Bone marrow (tissue), 2 donors: ENCODE measurements at regions not wholly inside any gene's neighbourhood (a gene's known extent, or its start where the extent isn't known, plus 50 kb on each side); places are given as distances from the start of the nearest gene placed in this dataset.
"Not testable (repeated sequence)": the region's sequence is repeated elsewhere in the genome, so short reads cannot be mapped to it uniquely, and the experiment has no call there.

Source experiments
- DNase-seq, 2 donors: peaks; one replicate each; lab custom pipeline; 2025; lab: John Stamatoyannopoulos, UW

DNA sequence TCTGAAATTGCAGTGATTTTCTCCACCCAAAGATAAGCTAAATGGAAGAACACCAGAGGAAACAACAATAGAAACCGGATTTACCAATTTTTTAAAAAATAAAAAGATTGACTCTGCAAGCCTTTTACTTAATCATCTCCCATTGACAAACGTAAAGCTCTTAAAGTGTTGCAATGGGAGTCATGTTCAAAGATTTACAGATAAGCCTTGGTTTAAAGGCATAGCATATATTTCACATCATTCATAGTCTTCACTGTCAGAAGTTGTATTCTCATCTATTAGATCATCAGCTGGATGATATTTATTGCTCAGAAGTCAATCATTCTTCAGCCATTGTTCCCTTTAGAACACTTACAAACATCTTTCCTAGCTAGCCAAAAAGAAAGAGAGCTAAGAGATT lies 397.6 kb downstream of the GBE1 start:
- no peak for DNase-seq

DNA sequence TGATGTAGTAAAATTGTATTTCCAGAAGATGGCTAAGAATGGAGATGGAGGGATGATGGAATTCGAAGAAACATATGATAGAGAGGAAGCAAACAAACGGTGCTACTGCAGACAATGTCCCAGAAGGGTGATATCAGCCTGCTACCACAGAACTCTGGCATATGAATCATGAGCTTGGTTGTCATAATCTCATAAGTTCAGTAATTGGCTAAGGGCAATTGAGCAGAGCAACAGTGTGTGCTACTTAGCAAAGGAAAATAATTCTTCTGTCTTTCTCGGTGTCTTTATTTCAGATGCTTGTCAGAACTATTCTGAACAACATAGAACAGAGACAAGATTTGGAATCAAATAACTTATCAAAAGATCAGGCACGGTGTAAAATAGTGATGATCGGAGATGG lies 407.3 kb downstream of the GBE1 start:
- no peak for DNase-seq

DNA sequence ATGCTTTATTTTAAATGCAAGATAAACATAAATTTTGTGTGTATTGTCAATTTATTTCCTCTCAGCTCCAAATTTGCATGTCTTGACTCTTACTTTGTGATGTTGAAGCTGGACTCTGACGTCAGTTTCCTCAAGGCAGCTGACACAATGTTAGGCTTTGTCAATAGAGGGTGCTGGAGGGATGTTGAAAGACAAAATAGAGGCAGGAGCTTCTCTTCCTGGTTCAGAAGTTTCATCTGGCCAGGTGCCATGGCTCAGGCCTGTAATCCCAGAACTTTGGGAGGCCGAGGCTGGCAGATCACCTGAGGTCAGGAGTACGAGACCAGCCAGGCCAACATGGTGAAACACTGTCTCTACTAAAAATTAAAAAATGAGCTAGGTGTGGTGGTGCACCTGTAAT lies 408.6 kb downstream of the GBE1 start:
- DNase-seq = no peak

DNA sequence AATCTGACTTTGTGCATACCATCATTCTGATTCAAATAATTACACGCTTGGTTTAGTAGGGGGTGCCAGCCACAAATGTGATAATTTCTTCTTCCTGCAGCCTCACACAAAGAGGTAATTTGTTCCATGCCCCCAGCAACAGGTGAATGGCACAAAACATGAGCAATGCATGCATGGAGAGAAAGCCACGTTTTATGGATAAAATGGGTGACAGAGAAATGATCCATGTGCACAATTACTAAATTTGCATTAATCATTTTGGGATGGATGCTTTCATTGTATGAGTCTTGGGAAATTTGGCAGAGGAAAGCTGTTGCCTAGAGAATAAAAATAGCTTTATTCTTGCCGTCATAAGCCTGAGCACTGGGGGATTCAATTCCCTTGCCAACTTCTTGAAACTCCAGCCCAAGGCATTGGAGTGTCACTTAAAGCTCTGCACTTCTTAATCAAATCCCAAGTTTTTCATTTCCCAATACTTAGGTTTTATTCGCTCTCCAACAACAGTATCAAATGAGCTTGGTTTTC lies 411.6 kb downstream of the GBE1 start:
- DNase-seq = no peak

DNA sequence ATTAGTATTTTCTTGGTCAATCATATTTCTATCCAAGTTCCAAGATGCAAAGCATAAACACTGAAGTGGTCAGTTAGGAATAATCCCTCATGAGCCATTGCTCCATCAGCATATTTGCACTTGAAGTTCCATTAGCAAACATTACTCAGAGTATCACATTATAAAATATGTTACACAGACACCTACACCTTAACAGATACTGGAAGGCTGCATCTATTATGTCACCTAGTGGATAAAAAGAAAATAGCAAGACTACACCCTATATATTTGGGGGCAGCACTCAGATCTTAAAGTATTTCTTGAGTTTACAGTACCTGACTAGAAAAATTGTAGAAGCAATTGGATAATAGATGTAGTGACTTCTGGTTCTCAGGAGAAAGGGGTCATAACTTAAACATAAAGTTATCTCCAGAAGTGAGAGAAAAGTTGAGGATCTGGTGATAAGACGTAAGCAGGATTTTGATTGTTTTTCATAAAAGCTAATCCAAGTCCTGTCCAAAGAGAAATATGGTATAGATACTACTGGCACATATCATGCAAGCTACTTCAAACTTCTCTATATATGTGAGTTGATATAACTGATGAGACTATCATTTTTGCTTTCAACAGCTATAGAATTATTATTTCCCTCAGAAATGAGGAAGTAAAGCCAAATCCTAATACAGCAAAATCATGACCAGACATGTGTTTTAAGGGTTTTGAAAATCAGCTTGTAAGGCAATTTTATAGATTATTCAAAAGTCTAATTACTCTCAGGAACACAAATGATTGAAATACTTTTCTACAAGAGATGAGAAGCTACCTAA lies 422.2 kb downstream of the GBE1 start:
- DNase-seq = no peak

DNA sequence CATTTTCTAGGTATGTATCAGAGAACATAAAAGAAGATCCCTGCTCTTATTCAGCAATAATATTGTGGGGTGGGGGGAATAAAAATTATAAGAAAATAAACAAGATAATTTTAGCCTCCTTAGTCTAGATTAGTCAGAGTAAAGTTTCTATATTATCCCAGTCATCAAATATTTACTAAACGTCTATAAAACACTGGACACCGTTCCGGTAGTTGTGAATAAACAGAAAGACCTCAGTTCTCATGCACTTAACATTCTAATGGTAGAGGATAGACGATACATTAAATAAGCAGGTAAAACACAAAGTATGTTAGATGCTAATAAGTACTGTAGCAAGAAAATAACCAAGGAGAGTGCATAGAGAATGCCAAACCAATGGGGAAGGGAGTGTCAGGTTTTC lies 425.0 kb downstream of the GBE1 start:
- DNase-seq = no peak

DNA sequence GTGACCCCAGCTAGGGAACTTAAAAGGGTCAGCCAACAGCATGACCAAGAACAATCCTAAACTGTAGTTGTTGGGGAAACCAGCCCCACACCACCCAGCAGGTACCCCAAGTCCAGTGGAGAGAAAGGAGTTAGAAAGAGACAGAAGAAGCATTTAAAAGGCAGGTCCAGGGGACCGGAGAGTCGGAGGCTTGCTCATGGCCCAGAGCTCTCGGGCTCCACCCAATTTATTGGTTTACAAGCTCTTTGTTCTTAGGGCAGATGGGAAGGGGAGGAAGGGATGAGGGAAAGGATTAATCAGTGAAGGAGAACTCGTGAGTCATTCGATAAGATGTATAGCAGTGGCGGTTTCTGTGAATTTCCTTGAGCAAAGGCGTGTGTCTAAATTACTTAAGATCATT lies 431.6 kb downstream of the GBE1 start:
- DNase-seq = not testable (repeated sequence)

DNA sequence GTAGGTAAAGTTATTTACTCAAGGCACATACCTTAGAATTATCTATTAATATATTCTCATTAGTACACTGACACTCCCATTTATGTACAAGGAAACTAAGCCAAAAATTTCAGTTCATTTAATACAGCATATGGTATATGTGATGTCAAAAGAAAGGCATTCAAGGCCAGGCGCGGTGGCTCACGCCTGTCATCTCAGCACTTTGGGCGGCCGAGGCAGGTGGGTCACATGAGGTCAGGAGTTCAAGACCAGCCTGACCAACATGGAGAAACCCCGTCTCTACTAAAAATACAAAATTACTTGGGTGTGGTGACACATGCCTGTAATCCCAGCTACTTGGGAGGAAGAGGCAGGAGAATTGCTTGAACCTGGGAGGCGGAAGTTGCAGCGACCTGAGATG lies 435.2 kb downstream of the GBE1 start:
- no peak for DNase-seq

DNA sequence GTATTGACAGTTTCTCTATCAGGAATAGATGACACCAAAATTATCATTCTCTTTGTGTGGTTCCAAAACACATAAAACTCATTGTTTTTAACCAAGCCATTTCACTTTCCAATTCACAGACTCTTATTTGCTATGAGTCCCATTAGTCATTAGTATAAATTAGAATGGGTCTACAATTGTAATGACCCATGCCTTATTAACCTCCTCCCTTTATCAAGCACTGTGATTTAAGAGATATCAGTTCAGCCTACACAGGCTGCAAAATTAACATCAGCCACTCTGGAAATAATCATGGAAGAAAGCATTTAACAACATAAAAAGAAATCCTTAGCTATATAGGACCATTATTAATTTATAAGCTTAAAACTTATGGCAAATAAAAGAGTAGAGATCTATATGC lies 440.6 kb downstream of the GBE1 start:
- DNase-seq = no peak

DNA sequence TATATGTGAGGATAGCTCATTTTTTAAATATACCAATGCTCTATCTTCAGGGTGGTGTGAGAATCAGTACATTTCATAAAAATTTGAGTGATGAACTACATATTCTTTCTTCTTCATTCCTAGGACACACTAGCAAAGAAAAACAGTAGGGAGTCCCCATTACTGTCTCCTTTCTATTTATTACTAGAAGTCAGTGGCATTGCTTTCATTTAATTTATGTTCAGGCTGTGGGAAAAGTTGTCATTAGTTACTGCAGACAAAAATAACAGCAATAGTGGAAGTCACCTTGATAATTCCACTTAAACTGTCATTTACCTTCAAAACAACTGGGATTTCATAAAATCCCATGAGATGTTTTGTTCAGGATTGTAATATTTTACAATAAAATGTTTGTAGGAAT lies 446.4 kb downstream of the GBE1 start:
- DNase-seq = no peak

DNA sequence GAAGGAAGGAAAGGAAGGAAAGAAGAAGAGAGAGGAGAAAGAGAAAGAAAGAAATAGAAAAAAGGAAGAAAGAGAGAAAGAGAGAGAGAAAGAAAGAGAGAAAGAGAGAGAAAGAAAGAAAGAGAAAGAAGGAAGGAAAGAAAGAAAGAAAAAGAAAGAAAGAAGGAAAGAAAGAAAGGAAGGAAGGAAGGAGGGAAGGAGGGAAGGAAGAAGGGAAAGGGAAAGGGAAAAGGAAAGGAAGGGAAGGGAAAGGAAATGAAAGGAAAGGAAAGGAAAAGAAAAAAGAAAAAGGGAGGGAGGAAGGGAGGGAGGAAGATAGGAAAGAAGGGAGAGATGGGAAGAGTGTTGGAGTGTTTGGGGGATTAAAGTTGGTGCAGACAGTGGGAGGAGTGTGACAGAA lies 450.1 kb downstream of the GBE1 start:
- DNase-seq = no peak

DNA sequence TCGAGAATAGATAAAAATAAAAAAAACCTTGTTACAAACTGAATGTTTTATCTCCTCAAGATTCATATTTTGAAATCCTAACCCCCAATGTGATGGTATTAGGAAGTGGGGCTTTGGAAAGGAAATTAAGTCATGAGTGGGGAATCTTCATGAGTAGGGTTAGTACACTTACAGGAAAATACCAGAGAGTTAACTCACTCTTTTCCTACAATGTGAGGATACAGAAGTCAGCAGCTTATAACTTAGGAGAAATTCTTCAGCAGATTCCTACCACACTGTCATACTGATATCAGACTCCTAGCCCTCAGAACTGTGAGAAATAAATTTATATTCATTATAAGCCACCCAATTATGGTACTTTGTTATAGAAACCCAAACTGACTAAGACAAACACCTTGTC lies 453.1 kb downstream of the GBE1 start:
- no peak for DNase-seq

DNA sequence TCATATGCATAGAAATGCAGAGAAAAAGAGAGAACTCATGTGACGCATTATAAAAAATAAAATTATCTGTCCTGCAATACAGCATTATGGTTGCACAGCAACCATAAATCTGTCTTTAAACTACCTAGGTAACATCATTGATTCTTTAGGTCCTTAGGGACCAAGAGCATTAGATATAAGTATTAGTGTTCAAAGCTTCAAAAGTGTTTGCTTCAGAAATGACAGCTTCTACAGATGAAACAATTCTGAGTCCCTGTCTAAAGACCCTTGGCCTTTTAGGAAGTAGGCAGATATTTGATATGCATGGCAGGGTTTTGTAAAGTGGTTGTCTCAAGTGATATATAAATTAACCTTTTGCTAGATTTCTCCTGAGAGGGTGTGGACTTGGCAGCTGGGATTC lies 454.2 kb downstream of the GBE1 start:
- no peak for DNase-seq

DNA sequence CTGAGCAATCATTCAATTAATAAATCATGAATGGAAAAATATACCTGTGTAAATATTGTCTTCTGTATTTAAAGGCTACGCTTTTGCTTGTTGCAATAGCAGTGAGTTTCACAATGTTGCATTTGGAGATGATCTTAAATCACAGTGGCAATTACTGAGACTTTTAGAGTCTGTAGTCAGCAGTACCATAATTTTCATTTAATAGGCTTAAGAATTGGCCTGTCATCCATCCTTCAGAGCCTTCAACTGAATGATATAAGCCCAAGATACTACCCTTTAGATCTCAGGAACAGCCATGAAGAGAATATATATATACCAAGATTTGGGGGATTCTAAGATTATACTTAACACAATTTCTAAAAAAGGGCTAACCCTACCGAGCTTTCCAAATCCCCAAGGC lies 458.1 kb downstream of the GBE1 start:
- DNase-seq = no peak

DNA sequence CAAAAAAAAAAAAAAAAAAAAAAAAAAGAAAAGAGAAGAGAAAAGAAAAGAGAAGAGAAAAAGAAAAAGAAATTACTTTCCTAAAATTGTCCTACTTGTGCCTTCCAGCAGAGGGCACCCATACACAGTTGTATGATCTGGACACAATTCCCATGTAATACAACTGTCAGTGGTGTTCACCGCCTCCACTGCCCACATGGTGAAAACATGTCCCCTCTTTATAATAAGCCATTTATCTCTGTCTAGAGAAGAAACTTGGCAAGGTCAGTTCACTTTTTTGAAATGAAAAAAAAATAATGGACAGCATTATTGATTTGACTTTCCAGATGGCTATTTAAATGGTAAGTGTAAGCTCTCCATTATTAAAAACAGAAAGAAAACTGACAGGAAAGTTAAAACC lies 459.4 kb downstream of the GBE1 start:
- DNase-seq = peak in 1 of 2 donors; percentile 9

DNA sequence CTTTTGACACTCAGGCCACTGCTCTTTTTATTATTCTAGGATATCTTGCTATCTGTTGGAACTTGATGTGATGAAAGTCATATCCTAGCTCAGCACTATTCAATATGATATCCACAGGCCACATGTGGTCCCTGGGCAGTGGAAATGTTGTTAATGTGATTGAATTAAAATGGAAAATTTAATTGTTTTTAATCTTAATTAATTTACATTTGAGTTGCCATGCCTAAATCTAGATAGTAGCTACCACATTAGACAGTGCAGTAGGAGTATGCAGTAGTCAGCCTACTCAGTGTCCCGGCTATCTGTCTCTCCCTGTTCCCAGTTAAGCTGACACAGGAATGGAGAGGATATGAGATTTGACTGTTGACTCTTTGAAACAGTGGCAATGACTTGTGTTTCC lies 460.2 kb downstream of the GBE1 start:
- no peak for DNase-seq

DNA sequence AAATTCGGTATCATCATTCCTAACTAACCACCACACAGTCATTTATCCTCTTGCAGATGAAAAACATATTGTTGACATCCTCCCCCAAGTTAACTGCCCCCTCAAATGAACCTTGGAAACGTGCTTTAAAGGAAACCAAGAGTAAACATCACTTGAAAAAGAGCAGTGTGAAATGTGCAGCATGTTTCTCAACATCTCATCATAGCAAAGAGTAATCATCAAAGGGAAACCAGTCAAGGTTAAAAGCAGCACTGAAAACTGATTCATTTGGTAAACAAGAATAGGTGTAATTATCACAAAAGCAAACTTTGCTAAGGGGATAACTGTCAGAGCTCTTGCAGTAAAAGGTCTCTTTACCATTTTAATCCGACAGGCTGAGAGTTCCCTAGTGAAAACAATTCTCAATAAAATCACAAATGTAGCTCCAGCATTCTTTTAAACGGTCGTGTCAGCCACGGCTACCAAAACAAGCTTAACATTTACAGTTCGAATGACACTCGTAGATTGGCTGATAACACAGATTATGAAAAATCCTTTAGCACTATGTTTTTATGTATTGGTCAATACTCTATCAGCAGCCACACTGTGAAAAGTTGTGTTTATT lies 461.0 kb downstream of the GBE1 start:
- no peak for DNase-seq

DNA sequence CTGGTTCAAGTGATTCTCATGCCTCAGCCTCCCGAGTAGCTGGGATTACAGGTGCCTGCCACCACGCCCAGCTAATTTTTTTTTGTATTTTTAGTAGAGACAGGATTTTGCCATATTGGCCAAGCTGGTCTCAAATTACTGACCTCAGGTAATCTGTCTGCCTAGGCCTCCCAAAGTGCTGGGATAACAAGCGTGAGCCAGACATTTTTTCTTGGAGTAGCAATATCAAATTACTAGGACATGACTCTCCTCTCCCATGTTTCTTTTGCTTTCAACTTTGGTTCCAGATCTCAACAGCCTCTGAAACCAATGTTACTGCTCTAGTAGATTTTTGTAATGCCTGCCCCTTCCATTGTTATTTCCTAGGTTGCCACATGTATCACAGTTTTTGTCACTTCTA lies 462.0 kb downstream of the GBE1 start:
- DNase-seq = no peak

DNA sequence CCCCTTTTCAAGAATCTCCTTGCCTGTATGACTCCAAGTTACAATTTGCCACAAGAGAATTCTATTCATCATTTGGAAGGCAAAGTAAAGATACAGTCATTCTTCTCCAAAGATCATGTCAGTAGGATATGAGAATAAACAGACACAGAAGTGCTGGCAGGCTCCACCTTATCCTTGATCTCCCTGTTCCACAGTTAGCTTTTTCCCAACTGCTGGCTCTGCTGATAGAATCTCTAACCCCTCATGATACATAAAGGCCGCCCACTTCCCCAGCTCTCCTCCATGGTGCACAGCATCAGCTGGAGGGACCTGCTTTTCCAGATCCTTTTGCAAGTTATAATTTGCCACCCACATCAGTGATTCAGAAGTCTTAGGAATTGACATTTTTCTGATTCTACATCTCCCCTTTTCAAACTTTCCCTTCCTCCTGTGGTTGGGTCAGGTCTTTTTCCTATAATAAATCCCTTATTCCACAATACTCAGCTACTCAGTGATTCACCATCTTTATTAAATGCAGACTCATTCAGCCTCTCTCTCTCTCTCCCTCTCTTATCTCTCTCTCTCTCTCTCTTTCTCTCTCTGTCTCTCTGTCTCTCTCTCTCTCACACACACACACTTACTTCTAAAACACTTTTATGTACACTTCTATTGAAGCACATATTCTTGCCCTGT lies 465.4 kb downstream of the GBE1 start:
- no peak for DNase-seq

DNA sequence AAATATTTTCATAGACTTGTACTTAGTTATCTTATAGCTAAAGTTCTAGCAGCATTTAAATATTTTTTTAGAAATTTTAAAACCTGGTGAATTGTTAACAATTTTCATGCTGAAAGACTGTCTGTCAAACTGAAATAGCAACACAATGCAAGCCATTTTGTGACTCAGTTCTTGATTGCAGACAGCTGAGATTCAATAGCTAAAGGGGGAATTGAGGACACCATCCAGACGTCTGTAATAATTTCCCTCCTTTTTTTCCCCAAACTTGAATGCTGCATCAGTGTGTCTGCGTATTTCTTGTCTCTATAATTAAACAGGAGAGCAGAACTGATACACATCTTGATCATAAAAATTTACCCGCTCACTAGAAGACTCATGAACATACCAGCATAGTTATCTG lies 468.3 kb downstream of the GBE1 start:
- no peak for DNase-seq

DNA sequence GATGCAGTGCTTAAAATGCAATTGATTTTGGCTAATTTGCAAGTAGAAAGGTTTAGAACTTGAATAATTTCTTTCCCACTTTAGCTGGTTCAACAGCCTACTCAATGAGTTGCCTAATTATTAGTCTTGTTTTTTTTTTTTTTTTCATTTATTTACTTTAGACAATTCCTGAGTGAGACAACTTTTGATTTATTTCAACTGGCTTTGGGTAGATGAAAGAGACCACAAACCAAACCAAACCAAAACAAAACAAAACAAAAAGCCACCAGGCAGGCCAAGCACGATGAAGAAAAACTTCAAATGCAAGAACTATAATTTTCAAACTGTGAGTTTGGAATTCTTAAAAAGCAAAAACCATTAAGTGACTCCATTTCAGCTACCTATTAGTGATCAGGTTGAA lies 469.9 kb downstream of the GBE1 start:
- DNase-seq = no peak

DNA sequence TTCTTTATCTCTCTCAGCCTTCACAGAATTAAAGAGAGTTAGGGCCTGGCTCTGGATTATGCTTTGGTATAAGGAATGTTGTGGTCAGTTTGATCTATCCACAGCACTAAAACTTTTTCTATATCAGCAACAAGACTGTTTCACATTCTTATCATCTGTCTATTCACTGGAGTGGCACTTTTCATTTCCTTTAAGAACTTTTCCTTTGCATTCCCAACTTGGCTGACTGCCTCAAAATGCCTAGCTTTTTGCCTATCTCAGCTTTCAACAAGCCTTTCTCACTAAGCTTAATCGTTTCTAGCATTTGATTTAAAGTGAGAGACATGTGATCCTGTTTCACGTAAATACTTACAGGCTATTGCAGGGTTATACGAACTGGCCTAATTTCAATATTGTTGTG lies 471.8 kb downstream of the GBE1 start:
- DNase-seq = no peak
